ENCODE measurements at regions not wholly inside any gene's neighbourhood (a gene's known extent, or its start where the extent isn't known, plus 50 kb on each side); places are given as distances from the start of the nearest gene placed in this dataset.

GRCh38 chr10:9986786-9987185 is 1030.9 kb upstream of the CELF2 start:
- Histone ChIP-seq H3K36me3 (replicated peaks; ENCODE audit: control insufficient read depth, insufficient read depth, low read length) (no peaks in the 10 kb centered on the region), H3K27me3 (ENCODE audit: control insufficient read depth, insufficient read depth, low read length) (no peaks in the 10 kb centered on the region), H3K4me3 (ENCODE audit: insufficient read depth, low read depth, low read length) (no peak overlapping the region)
- DNase-seq, result no peak

GRCh38 chr10:9987197-9987596 is 1030.5 kb upstream of the CELF2 start:
- Histone ChIP-seq H3K4me3 (ENCODE audit: insufficient read depth, low read depth, low read length) (no peak overlapping the region), H3K27me3 (ENCODE audit: control insufficient read depth, insufficient read depth, low read length) (no peaks in the 10 kb centered on the region), H3K36me3 (replicated peaks; ENCODE audit: control insufficient read depth, insufficient read depth, low read length) (no peaks in the 10 kb centered on the region)
- no peak for DNase-seq

- Histone ChIP-seq H3K36me3 (replicated peaks; ENCODE audit: control insufficient read depth, insufficient read depth, low read length) (no peaks in the 10 kb centered on the region), H3K27me3 (ENCODE audit: control insufficient read depth, insufficient read depth, low read length) (no peaks in the 10 kb centered on the region), H3K4me3 (ENCODE audit: insufficient read depth, low read depth, low read length) (no peak overlapping the region)
- DNase-seq, result peak; percentile 12
Measured at GRCh38 chr10:9992661-9993060, 1025.0 kb upstream of the CELF2 start.

GRCh38 chr10:9994131-9994530 is 1023.5 kb upstream of the CELF2 start:
- H3K27me3 ChIP-seq (ENCODE audit: control insufficient read depth, insufficient read depth, low read length), result no peaks in the 10 kb centered on the region
- H3K4me3 ChIP-seq (ENCODE audit: insufficient read depth, low read depth, low read length), result no peak overlapping the region
- DNase-seq, result no peak

DNA sequence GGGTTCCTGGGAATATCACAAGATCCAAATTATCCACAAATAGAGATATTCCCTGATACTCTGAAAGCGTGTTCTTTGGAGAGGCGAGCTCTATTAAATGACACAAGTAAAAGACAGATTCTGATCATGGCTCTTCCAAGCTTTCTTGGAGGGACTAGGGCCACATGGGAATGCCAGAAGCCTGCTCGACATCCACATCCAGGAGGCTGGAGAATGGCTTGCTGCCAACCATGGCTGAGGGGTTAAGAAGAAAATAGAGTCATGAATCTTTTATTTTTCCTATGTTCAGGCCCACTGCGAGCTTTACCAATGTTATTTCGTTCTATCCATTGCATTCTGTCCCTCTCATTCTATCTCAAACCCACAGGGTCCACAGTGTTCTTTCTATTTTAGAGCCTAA is 1018.0 kb upstream of the CELF2 start:
- Histone ChIP-seq H3K36me3 (replicated peaks; ENCODE audit: control insufficient read depth, insufficient read depth, low read length) (no peaks in the 10 kb centered on the region), H3K4me3 (ENCODE audit: insufficient read depth, low read depth, low read length) (no peak overlapping the region), H3K27me3 (ENCODE audit: control insufficient read depth, insufficient read depth, low read length) (no peaks in the 10 kb centered on the region)
- DNase-seq, result no peak

More at GRCh38 chr10:9994131-9994530, 1023.5 kb upstream of the CELF2 start:
- H3K36me3 ChIP-seq (replicated peaks; ENCODE audit: control insufficient read depth, insufficient read depth, low read length), result no peaks in the 10 kb centered on the region

DNA sequence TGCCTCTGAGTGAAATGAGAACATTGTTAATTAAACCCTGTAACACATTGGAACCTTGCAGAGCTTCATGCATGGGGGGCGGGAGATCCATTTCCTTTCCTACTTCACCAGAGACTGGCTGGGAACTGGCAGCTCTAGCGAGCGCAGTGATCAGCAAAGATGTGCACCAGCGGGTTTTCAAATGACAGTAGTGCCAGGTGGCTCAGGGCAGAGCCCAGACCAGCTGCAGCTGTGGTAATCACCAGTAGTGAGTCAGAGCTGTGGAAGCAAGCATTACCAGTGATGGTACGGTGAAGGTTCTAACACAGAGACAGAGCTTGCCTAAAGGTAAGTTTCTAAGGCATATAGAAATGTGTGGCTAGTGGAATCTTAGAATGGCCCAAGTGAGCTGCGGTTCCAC is 1009.7 kb upstream of the CELF2 start:
- H3K27me3 ChIP-seq (ENCODE audit: control insufficient read depth, insufficient read depth, low read length), result no peaks in the 10 kb centered on the region
- H3K4me3 ChIP-seq (ENCODE audit: insufficient read depth, low read depth, low read length), result no peak overlapping the region
- no peak for DNase-seq
- H3K36me3 ChIP-seq (replicated peaks; ENCODE audit: control insufficient read depth, insufficient read depth, low read length), result no peaks in the 10 kb centered on the region

- peak; percentile 3 for DNase-seq
- H3K36me3 ChIP-seq (replicated peaks; ENCODE audit: control insufficient read depth, insufficient read depth, low read length), result no peaks in the 10 kb centered on the region
- no peaks in the 10 kb centered on the region for H3K27me3 ChIP-seq (ENCODE audit: control insufficient read depth, insufficient read depth, low read length)
- H3K4me3 ChIP-seq (ENCODE audit: insufficient read depth, low read depth, low read length), result no peak overlapping the region
Measured at GRCh38 chr10:10010397-10010796, 1007.3 kb upstream of the CELF2 start.

GRCh38 chr10:10014846-10015245 is 1002.8 kb upstream of the CELF2 start:
- Histone ChIP-seq H3K27me3 (ENCODE audit: control insufficient read depth, insufficient read depth, low read length) (no peaks in the 10 kb centered on the region), H3K36me3 (replicated peaks; ENCODE audit: control insufficient read depth, insufficient read depth, low read length) (no peaks in the 10 kb centered on the region), H3K4me3 (ENCODE audit: insufficient read depth, low read depth, low read length) (no peak overlapping the region)
- no peak for DNase-seq

DNA sequence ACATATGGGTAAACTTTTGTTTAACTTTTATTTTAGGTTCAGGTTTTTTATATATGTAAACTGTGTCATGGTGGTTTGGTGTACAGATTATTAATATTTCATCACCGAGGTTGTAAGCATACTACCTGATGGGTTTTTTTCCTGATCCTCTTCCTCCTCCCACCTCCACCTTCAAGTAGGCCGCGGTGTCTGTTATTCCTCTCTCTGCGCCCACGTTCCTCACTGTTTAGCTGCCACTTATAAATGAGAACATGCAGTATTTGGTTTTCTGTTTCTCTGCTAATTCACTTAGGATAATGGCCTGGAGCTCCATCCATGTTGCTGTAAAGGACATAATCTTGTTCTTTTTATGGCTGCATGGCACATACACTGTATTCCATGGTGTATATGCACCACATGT is 1000.0 kb upstream of the CELF2 start:
- Histone ChIP-seq H3K4me3 (ENCODE audit: insufficient read depth, low read depth, low read length) (no peak overlapping the region), H3K36me3 (replicated peaks; ENCODE audit: control insufficient read depth, insufficient read depth, low read length) (no peaks in the 10 kb centered on the region), H3K27me3 (ENCODE audit: control insufficient read depth, insufficient read depth, low read length) (no peaks in the 10 kb centered on the region)
- DNase-seq, result no peak

GRCh38 chr10:10020945-10021344 is 996.7 kb upstream of the CELF2 start:
- no peak for DNase-seq
- H3K27me3 ChIP-seq (ENCODE audit: control insufficient read depth, insufficient read depth, low read length), result no peaks in the 10 kb centered on the region
- no peak overlapping the region for H3K4me3 ChIP-seq (ENCODE audit: insufficient read depth, low read depth, low read length)
- H3K36me3 ChIP-seq (replicated peaks; ENCODE audit: control insufficient read depth, insufficient read depth, low read length), result no peaks in the 10 kb centered on the region

GRCh38 chr10:10032991-10033390 is 984.7 kb upstream of the CELF2 start:
- DNase-seq, result no peak
- Histone ChIP-seq H3K27me3 (ENCODE audit: control insufficient read depth, insufficient read depth, low read length) (no peaks in the 10 kb centered on the region), H3K4me3 (ENCODE audit: insufficient read depth, low read depth, low read length) (no peak overlapping the region), H3K36me3 (replicated peaks; ENCODE audit: control insufficient read depth, insufficient read depth, low read length) (no peaks in the 10 kb centered on the region)

DNA sequence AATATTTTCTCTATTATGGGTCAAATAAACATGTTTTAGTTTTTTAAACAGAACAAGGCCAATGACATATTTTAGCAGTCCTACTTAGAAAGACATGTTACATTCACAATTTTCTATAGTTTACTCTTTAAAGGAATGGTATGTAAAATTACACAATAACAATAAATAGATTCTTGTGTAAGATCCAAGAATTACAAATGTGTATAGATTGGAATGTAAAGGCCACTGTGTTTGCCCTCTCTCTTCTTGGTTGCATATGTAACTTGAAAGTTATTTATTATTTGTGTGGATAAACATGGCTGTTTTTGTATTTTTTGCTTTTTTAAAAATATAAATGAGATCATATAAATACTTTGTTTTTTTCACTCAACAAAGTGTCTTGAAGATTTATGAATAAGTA is 979.3 kb upstream of the CELF2 start:
- Histone ChIP-seq H3K36me3 (replicated peaks; ENCODE audit: control insufficient read depth, insufficient read depth, low read length) (no peaks in the 10 kb centered on the region), H3K4me3 (ENCODE audit: insufficient read depth, low read depth, low read length) (no peak overlapping the region), H3K27me3 (ENCODE audit: control insufficient read depth, insufficient read depth, low read length) (no peaks in the 10 kb centered on the region)
- no peak for DNase-seq

DNA sequence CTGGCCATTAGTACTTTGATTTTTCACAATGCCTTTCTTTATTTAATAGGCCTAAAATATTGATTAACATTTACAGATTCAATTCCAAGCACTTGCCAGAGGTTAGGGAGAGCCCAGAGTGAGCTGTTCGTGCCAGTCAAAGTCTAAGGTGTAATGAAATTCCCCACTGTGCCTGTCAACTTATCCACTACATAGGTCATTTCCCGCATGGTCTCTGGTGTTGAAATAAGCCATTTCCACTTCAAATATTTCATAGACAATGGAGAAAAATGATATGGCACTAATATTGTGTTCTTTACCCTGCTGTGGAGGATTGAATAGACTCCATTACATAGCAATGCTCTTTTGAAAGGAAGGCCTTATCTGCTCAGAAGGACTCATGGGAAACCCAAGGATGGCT is 978.1 kb upstream of the CELF2 start:
- H3K36me3 ChIP-seq (replicated peaks; ENCODE audit: control insufficient read depth, insufficient read depth, low read length), result no peaks in the 10 kb centered on the region
- no peak for DNase-seq
- no peak overlapping the region for H3K4me3 ChIP-seq (ENCODE audit: insufficient read depth, low read depth, low read length)
- no peaks in the 10 kb centered on the region for H3K27me3 ChIP-seq (ENCODE audit: control insufficient read depth, insufficient read depth, low read length)

DNA sequence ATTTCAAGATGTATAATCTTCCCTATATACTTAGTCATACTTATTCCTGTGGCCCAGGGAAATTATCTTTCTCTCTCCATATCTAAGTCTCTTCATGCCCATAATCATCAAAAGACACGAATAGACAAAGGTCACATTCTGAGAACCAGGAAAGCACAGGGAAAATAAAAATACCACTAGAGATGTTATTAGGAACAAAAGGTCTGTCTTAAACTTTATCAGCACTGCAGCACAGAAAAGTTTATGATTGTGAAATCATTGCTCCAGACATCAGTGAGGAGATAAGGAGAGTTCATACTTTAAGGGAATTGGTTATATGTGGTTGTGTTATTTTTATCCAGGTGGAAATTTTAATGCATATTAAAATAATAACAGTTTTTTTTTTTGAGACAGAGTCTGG is 974.6 kb upstream of the CELF2 start:
- Histone ChIP-seq H3K4me3 (ENCODE audit: insufficient read depth, low read depth, low read length) (no peak overlapping the region), H3K36me3 (replicated peaks; ENCODE audit: control insufficient read depth, insufficient read depth, low read length) (no peaks in the 10 kb centered on the region), H3K27me3 (ENCODE audit: control insufficient read depth, insufficient read depth, low read length) (no peaks in the 10 kb centered on the region)
- DNase-seq, result no peak

GRCh38 chr10:10044922-10045764 is 972.5 kb upstream of the CELF2 start:
- H3K27me3 ChIP-seq (ENCODE audit: control insufficient read depth, insufficient read depth, low read length), result no peaks in the 10 kb centered on the region
- no peak overlapping the region for H3K4me3 ChIP-seq (ENCODE audit: insufficient read depth, low read depth, low read length)
- H3K36me3 ChIP-seq (replicated peaks; ENCODE audit: control insufficient read depth, insufficient read depth, low read length), result no peaks in the 10 kb centered on the region
- DNase-seq, result no peak

DNA sequence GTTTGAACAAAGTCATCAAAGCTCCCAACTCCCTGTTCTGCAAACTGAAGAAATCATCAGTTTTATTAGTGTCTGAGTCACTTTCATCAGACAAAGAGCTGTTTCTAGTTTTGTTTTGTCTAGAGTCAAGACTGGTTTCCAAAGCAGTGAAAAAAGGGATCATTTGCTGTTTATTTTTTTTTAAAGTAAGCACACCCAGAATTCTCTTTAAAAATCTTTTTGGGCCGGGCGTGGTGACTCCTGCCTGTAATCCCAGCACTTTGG is 972.0 kb upstream of the CELF2 start:
- no peak for DNase-seq

More for the DNA sequence above, 972.0 kb upstream of the CELF2 start:
- Histone ChIP-seq H3K36me3 (replicated peaks; ENCODE audit: control insufficient read depth, insufficient read depth, low read length) (no peaks in the 10 kb centered on the region), H3K27me3 (ENCODE audit: control insufficient read depth, insufficient read depth, low read length) (no peaks in the 10 kb centered on the region), H3K4me3 (ENCODE audit: insufficient read depth, low read depth, low read length) (no peak overlapping the region)
